ENCODE measurements at regions not wholly inside any gene's neighbourhood (a gene's known extent, or its start where the extent isn't known, plus 50 kb on each side); places are given as distances from the start of the nearest gene placed in this dataset.

DNA sequence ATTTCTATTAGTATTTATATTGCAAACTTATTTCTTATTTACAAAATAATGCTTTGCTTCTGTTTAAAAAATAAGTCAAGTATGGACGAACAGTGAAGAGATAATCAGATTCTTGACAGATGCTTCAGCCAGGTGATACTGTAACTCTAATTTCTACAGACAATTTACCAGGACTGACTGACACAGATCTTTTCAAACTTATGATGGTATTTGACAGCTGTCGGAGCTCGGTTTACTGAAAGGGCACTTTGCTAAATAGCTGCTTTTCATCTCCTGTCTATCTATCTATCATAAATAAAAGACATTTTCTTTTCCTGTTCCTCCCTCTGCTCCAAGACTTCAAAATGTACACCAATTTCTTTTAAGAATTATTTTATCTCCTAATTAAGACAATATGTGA is 422.5 kb upstream of the SLC8A1 start:
- no peak for DNase-seq (ENCODE audit: low spot score)
- no peaks in the 10 kb centered on the region for H3K27me3 ChIP-seq (ENCODE audit: control insufficient read depth in 4 of 4, insufficient read depth in 4 of 4, low read length in 3 of 4)
- H3K36me3 ChIP-seq (ENCODE audit: control insufficient read depth in 4 of 4, insufficient read depth in 3 of 4, low read depth in 1 of 4, low read length in 3 of 4) = no peaks in the 10 kb centered on the region
- WGBS = 76% methylated on average over 3 of the region's 3 CpGs
- H3K27ac ChIP-seq (ENCODE audit: low read depth in 1 of 2, low read length in 2 of 2) = no peak overlapping the region
- no peak overlapping the region for H3K4me3 ChIP-seq (ENCODE audit: low read depth in 1 of 3, low read length in 3 of 3)
- H3K9me3 ChIP-seq (ENCODE audit: control insufficient read depth in 4 of 4, low read length in 3 of 4) = no peaks in the 10 kb centered on the region
- TF ChIP-seq RAD21 (IDR thresholded peaks at IDR 0.05) (no peak), RXRA (IDR thresholded peaks at IDR 0.05) (no peak), TAF1 (conservative IDR thresholded peaks at IDR 0.05) (no peak), NR2F2 (IDR thresholded peaks at IDR 0.05) (no peak), FOXA1 (IDR thresholded peaks at IDR 0.05) (no peak), HNF4A (conservative IDR thresholded peaks at IDR 0.05) (no peak), SP1 (IDR thresholded peaks at IDR 0.05) (no peak), GABPA (IDR thresholded peaks at IDR 0.05 in 1 of 2, conservative IDR thresholded peaks at IDR 0.05 in 1 of 2) (no peak), JUND (IDR thresholded peaks at IDR 0.05) (no peak), FOXA2 (IDR thresholded peaks at IDR 0.05) (no peak), HNF4G (IDR thresholded peaks at IDR 0.05) (no peak)
- TF ChIP-seq, protein P1, sequence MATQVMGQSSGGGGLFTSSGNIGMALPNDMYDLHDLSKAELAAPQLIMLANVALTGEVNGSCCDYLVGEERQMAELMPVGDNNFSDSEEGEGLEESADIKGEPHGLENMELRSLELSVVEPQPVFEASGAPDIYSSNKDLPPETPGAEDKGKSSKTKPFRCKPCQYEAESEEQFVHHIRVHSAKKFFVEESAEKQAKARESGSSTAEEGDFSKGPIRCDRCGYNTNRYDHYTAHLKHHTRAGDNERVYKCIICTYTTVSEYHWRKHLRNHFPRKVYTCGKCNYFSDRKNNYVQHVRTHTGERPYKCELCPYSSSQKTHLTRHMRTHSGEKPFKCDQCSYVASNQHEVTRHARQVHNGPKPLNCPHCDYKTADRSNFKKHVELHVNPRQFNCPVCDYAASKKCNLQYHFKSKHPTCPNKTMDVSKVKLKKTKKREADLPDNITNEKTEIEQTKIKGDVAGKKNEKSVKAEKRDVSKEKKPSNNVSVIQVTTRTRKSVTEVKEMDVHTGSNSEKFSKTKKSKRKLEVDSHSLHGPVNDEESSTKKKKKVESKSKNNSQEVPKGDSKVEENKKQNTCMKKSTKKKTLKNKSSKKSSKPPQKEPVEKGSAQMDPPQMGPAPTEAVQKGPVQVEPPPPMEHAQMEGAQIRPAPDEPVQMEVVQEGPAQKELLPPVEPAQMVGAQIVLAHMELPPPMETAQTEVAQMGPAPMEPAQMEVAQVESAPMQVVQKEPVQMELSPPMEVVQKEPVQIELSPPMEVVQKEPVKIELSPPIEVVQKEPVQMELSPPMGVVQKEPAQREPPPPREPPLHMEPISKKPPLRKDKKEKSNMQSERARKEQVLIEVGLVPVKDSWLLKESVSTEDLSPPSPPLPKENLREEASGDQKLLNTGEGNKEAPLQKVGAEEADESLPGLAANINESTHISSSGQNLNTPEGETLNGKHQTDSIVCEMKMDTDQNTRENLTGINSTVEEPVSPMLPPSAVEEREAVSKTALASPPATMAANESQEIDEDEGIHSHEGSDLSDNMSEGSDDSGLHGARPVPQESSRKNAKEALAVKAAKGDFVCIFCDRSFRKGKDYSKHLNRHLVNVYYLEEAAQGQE (IDR thresholded peaks at IDR 0.05) = no peak
- TF ChIP-seq, protein P2, sequence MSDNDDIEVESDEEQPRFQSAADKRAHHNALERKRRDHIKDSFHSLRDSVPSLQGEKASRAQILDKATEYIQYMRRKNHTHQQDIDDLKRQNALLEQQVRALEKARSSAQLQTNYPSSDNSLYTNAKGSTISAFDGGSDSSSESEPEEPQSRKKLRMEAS (IDR thresholded peaks at IDR 0.05) = no peak
- TF ChIP-seq, protein P3, sequence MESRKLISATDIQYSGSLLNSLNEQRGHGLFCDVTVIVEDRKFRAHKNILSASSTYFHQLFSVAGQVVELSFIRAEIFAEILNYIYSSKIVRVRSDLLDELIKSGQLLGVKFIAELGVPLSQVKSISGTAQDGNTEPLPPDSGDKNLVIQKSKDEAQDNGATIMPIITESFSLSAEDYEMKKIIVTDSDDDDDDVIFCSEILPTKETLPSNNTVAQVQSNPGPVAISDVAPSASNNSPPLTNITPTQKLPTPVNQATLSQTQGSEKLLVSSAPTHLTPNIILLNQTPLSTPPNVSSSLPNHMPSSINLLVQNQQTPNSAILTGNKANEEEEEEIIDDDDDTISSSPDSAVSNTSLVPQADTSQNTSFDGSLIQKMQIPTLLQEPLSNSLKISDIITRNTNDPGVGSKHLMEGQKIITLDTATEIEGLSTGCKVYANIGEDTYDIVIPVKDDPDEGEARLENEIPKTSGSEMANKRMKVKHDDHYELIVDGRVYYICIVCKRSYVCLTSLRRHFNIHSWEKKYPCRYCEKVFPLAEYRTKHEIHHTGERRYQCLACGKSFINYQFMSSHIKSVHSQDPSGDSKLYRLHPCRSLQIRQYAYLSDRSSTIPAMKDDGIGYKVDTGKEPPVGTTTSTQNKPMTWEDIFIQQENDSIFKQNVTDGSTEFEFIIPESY (IDR thresholded peaks at IDR 0.05) = no peak
- TF ChIP-seq, protein P4, sequence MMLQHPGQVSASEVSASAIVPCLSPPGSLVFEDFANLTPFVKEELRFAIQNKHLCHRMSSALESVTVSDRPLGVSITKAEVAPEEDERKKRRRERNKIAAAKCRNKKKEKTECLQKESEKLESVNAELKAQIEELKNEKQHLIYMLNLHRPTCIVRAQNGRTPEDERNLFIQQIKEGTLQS (IDR thresholded peaks at IDR 0.05) = no peak
- no peak overlapping the region for H3K9ac ChIP-seq (ENCODE audit: low read depth in 1 of 2, low read length in 2 of 2)
- H3K4me1 ChIP-seq (ENCODE audit: control insufficient read depth in 4 of 4, insufficient read depth in 4 of 4, low read length in 3 of 4) = no peaks in the 10 kb centered on the region

DNA sequence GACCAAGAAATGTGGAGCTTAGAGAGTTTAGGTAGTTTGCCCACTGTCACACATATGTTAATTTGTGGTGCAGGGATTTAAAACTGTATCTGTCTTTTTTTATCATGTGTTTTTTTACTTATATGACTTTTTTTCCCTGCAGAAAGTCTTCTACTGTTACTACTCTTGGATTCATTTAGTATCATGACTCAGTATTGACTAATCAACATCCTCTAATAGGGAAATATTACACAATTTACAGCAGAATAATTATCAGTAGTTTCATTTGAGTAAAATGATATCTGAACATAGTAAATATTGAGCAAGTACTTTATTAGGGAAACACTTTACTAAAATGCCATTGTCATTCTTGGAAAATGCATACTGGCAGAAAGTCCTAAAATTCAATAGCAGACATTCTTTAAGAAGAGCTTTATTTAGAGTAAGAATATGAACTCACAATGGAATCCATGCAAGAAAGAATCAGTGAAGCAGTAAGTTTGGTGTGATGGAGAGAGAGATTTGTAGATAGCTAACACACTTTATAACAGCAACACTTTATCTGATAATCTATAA is 425.9 kb upstream of the SLC8A1 start:
- no peak for DNase-seq (ENCODE audit: low spot score)
- H3K36me3 ChIP-seq (ENCODE audit: control insufficient read depth in 4 of 4, insufficient read depth in 3 of 4, low read depth in 1 of 4, low read length in 3 of 4) = no peaks in the 10 kb centered on the region
- H3K4me1 ChIP-seq (ENCODE audit: control insufficient read depth in 4 of 4, insufficient read depth in 4 of 4, low read length in 3 of 4) = no peaks in the 10 kb centered on the region
- no peak overlapping the region for H3K27ac ChIP-seq (ENCODE audit: low read depth in 1 of 2, low read length in 2 of 2)
- no peak overlapping the region for H3K4me3 ChIP-seq (ENCODE audit: low read depth in 1 of 3, low read length in 3 of 3)
- H3K9me3 ChIP-seq (ENCODE audit: control insufficient read depth in 4 of 4, low read length in 3 of 4) = no peaks in the 10 kb centered on the region
- TF ChIP-seq EGR1 (IDR thresholded peaks at IDR 0.05; ENCODE audit: low read depth in 2 of 2) (no peak), JUND (IDR thresholded peaks at IDR 0.05) (no peak)
- TF ChIP-seq, protein P2 (IDR thresholded peaks at IDR 0.05) = no peak
- H3K9ac ChIP-seq (ENCODE audit: low read depth in 1 of 2, low read length in 2 of 2) = no peak overlapping the region
- no peaks in the 10 kb centered on the region for H3K27me3 ChIP-seq (ENCODE audit: control insufficient read depth in 4 of 4, insufficient read depth in 4 of 4, low read length in 3 of 4)
